Peyer's patch (tissue), 4 donors: ENCODE measurements at regions not wholly inside any gene's neighbourhood (a gene's known extent, or its start where the extent isn't known, plus 50 kb on each side); places are given as distances from the start of the nearest gene placed in this dataset.

Experiments used
- DNase-seq, 3 donors: peaks; one replicate each; pipeline ENCODE4 v3.0.0-alpha.2; 2017 to 2019
- H3K27ac ChIP-seq, 4 donors: fragments of 200-600 bp; sonication (generic); one replicate each; pipeline ENCODE4 v1.5.1; 2016 to 2019
- H3K27me3 ChIP-seq, 2 donors: fragments of 200-600 bp; sonication (generic); one replicate each; pipeline ENCODE4 v1.5.1; 2019
- H3K36me3 ChIP-seq, 3 donors: fragments of 200-600 bp; sonication (generic); one replicate each; pipeline ENCODE4 v1.5.1; 2016 to 2019
- H3K4me1 ChIP-seq, 4 donors: fragments of 200-600 bp; sonication (generic); one replicate each; pipeline ENCODE4 v1.5.1; 2016 to 2019
- H3K4me3 ChIP-seq, 4 donors: fragments of 200-600 bp; sonication (generic); 1 replicate in 3 of 4; 2 replicates in 1 of 4; pipeline ENCODE4 v1.5.1; 2016 to 2019; ENCODE audit warnings: mild to moderate bottlenecking in 1 of 4
- H3K9me3 ChIP-seq, 4 donors: fragments of 200-600 bp; sonication (generic); one replicate each; pipeline ENCODE4 v1.5.1; 2016 to 2019; ENCODE audit warnings: mild to moderate bottlenecking in 1 of 4
- CTCF ChIP-seq, 6 experiments: fragments of 450-650 bp in 4 of 6; fragments of 200-600 bp in 2 of 6; sonication (generic) in 1 of 6; IDR thresholded peaks; one replicate each; pipeline ENCODE4 v1.5.1; 2017 to 2019; ENCODE audit warnings: antibody characterized with exemption in 6 of 6, mild to moderate bottlenecking in 3 of 6, moderate library complexity in 1 of 6
- POLR2A ChIP-seq, 2 donors: fragments of 450-650 bp; IDR thresholded peaks; one replicate each; pipeline ENCODE4 v1.5.1; 2017; ENCODE audit warnings: antibody characterized with exemption in 2 of 2, mild to moderate bottlenecking in 2 of 2, moderate library complexity in 2 of 2

- H3K4me1 ChIP-seq, result no peaks in the 10 kb centered on the region
- no peak overlapping the region for H3K27ac ChIP-seq
- H3K36me3 ChIP-seq, result no peaks in the 10 kb centered on the region
- no peak overlapping the region for H3K4me3 ChIP-seq
- TF ChIP-seq CTCF (IDR thresholded peaks at IDR 0.05), result no peak
- TF ChIP-seq POLR2A (IDR thresholded peaks at IDR 0.05), result no peak
- no peaks in the 10 kb centered on the region for H3K27me3 ChIP-seq
- DNase-seq, result no peak
- no peaks in the 10 kb centered on the region for H3K9me3 ChIP-seq
These were observed 82.7 kb upstream of the NR2F2 start for GRCh38 chr15:96247621-96248305.

- Histone ChIP-seq H3K27ac (no peak overlapping the region), H3K9me3 (no peaks in the 10 kb centered on the region), H3K4me1 (no peaks in the 10 kb centered on the region), H3K4me3 (no peak overlapping the region), H3K36me3 (no peaks in the 10 kb centered on the region), H3K27me3 (no peaks in the 10 kb centered on the region)
- DNase-seq, result no peak
- no peak for TF ChIP-seq CTCF (IDR thresholded peaks at IDR 0.05)
- no peak for TF ChIP-seq POLR2A (IDR thresholded peaks at IDR 0.05)
These were observed 78.4 kb upstream of the NR2F2 start for GRCh38 chr15:96252148-96252547.

GRCh38 chr15:96253006-96253747 lies 77.3 kb upstream of the NR2F2 start:
- Histone ChIP-seq H3K36me3 (no peaks in the 10 kb centered on the region), H3K4me3 (no peak overlapping the region), H3K9me3 (no peaks in the 10 kb centered on the region), H3K27ac (no peak overlapping the region), H3K4me1 (no peaks in the 10 kb centered on the region), H3K27me3 (no peaks in the 10 kb centered on the region)
- DNase-seq, result no peak
- TF ChIP-seq CTCF (IDR thresholded peaks at IDR 0.05) (no peak), POLR2A (IDR thresholded peaks at IDR 0.05) (no peak)

- Histone ChIP-seq H3K27ac (no peak overlapping the region), H3K27me3 (no peaks in the 10 kb centered on the region), H3K4me3 (no peak overlapping the region), H3K36me3 (no peaks in the 10 kb centered on the region), H3K9me3 (no peaks in the 10 kb centered on the region), H3K4me1 (no peaks in the 10 kb centered on the region)
- no peak for DNase-seq
- no peak for TF ChIP-seq CTCF (IDR thresholded peaks at IDR 0.05)
- TF ChIP-seq POLR2A (IDR thresholded peaks at IDR 0.05), result no peak
These were observed 76.3 kb upstream of the NR2F2 start for GRCh38 chr15:96254173-96254572.

GRCh38 chr15:96255599-96255998 lies 74.9 kb upstream of the NR2F2 start:
- no peak for DNase-seq
- H3K4me3 ChIP-seq, result no peak overlapping the region
- no peak overlapping the region for H3K27ac ChIP-seq
- no peaks in the 10 kb centered on the region for H3K36me3 ChIP-seq
- H3K27me3 ChIP-seq, result no peaks in the 10 kb centered on the region
- no peaks in the 10 kb centered on the region for H3K4me1 ChIP-seq
- no peaks in the 10 kb centered on the region for H3K9me3 ChIP-seq
- TF ChIP-seq CTCF (IDR thresholded peaks at IDR 0.05) (no peak), POLR2A (IDR thresholded peaks at IDR 0.05) (no peak)
